ENCODE measurements at regions not wholly inside any gene's neighbourhood (a gene's known extent, or its start where the extent isn't known, plus 50 kb on each side); places are given as distances from the start of the nearest gene placed in this dataset.

GRCh38 chr2:71846072-71846471 is 301.6 kb downstream of the CYP26B1 start:
- Histone ChIP-seq H3K27ac (ENCODE audit: low read depth in 2 of 2, low read length in 2 of 2) (no peak overlapping the region), H3K4me1 (ENCODE audit: control insufficient read depth in 2 of 3, insufficient read depth in 2 of 3, low read depth in 1 of 3, low read length in 3 of 3) (no peaks in the 10 kb centered on the region), H3K9me3 (ENCODE audit: control insufficient read depth in 2 of 3, insufficient read depth in 1 of 3, low read length in 3 of 3) (no peaks in the 10 kb centered on the region), H3K36me3 (ENCODE audit: control insufficient read depth in 2 of 3, insufficient read depth in 3 of 3, low read length in 3 of 3) (no peaks in the 10 kb centered on the region), H3K9ac (ENCODE audit: low read length in 3 of 3) (no peak overlapping the region), H3K27me3 (ENCODE audit: control insufficient read depth, insufficient read depth, low read length) (no peaks in the 10 kb centered on the region), H3K4me3 (ENCODE audit: low read length in 3 of 3) (no peak overlapping the region)
- DNase-seq (no peak), FAIRE-seq (no peak)
- intact Hi-C loops (cut with DNase I) = no loop called here
- no peak for TF ChIP-seq CTCF (IDR thresholded peaks at IDR 0.05; ENCODE audit: borderline replicate concordance, extremely low read depth, insufficient read depth)

- Histone ChIP-seq H3K36me3 (ENCODE audit: control insufficient read depth in 2 of 3, insufficient read depth in 3 of 3, low read length in 3 of 3) (no peaks in the 10 kb centered on the region), H3K4me3 (ENCODE audit: low read length in 3 of 3) (no peak overlapping the region), H3K9me3 (ENCODE audit: control insufficient read depth in 2 of 3, insufficient read depth in 1 of 3, low read length in 3 of 3) (no peaks in the 10 kb centered on the region), H3K9ac (ENCODE audit: low read length in 3 of 3) (no peak overlapping the region), H3K4me1 (ENCODE audit: control insufficient read depth in 2 of 3, insufficient read depth in 2 of 3, low read depth in 1 of 3, low read length in 3 of 3) (no peaks in the 10 kb centered on the region), H3K27me3 (ENCODE audit: control insufficient read depth, insufficient read depth, low read length) (no peaks in the 10 kb centered on the region), H3K27ac (ENCODE audit: low read depth in 2 of 2, low read length in 2 of 2) (no peak overlapping the region)
- intact Hi-C loops (cut with DNase I) = no loop called here
- FAIRE-seq = no peak
- no peak for TF ChIP-seq CTCF (IDR thresholded peaks at IDR 0.05; ENCODE audit: borderline replicate concordance, extremely low read depth, insufficient read depth)
- DNase-seq = no peak
Measured at GRCh38 chr2:71844967-71845366, 302.7 kb downstream of the CYP26B1 start.

- no peak for DNase-seq
- Histone ChIP-seq H3K27me3 (ENCODE audit: control insufficient read depth, insufficient read depth, low read length) (no peaks in the 10 kb centered on the region), H3K27ac (ENCODE audit: low read depth in 2 of 2, low read length in 2 of 2) (no peak overlapping the region), H3K9ac (ENCODE audit: low read length in 3 of 3) (no peak overlapping the region), H3K4me1 (ENCODE audit: control insufficient read depth in 2 of 3, insufficient read depth in 2 of 3, low read depth in 1 of 3, low read length in 3 of 3) (no peaks in the 10 kb centered on the region), H3K4me3 (ENCODE audit: low read length in 3 of 3) (no peak overlapping the region), H3K36me3 (ENCODE audit: control insufficient read depth in 2 of 3, insufficient read depth in 3 of 3, low read length in 3 of 3) (no peaks in the 10 kb centered on the region), H3K9me3 (ENCODE audit: control insufficient read depth in 2 of 3, insufficient read depth in 1 of 3, low read length in 3 of 3) (no peaks in the 10 kb centered on the region)
- TF ChIP-seq CTCF (IDR thresholded peaks at IDR 0.05; ENCODE audit: borderline replicate concordance, extremely low read depth, insufficient read depth) = no peak
- FAIRE-seq = no peak
- intact Hi-C loops (cut with DNase I) = no loop called here
Measured at GRCh38 chr2:71843391-71843850, 304.2 kb downstream of the CYP26B1 start.

- FAIRE-seq (no peak), DNase-seq (no peak)
- Histone ChIP-seq H3K27ac (ENCODE audit: low read depth in 2 of 2, low read length in 2 of 2) (no peak overlapping the region), H3K4me3 (ENCODE audit: low read length in 3 of 3) (no peak overlapping the region), H3K27me3 (ENCODE audit: control insufficient read depth, insufficient read depth, low read length) (no peaks in the 10 kb centered on the region), H3K36me3 (ENCODE audit: control insufficient read depth in 2 of 3, insufficient read depth in 3 of 3, low read length in 3 of 3) (no peaks in the 10 kb centered on the region), H3K9me3 (ENCODE audit: control insufficient read depth in 2 of 3, insufficient read depth in 1 of 3, low read length in 3 of 3) (no peaks in the 10 kb centered on the region), H3K4me1 (ENCODE audit: control insufficient read depth in 2 of 3, insufficient read depth in 2 of 3, low read depth in 1 of 3, low read length in 3 of 3) (no peaks in the 10 kb centered on the region), H3K9ac (ENCODE audit: low read length in 3 of 3) (no peak overlapping the region)
- intact Hi-C loops (cut with DNase I) = no loop called here
- no peak for TF ChIP-seq CTCF (IDR thresholded peaks at IDR 0.05; ENCODE audit: borderline replicate concordance, extremely low read depth, insufficient read depth)
Measured at GRCh38 chr2:71842744-71843143, 304.9 kb downstream of the CYP26B1 start.
